ENCODE measurements at regions not wholly inside any gene's neighbourhood (a gene's known extent, or its start where the extent isn't known, plus 50 kb on each side); places are given as distances from the start of the nearest gene placed in this dataset.

DNA sequence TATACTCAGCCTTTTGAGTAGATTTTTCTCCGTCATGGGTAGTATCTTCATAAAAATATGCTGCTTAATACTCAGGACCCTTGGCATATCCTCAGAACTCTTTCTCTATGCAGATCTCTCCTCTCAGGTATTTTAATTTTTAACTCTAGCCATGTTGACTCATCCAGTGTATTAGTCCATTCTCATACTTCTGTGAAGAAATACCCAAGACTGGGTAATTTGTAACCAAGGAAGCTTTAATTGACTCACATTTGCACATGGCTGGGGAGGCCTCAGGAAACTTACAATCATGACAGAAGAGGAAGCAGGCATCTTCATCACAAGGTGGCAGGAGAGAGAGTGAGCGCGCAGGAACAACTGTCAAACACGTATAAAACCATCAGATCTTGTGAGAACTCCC is 129.3 kb upstream of the CD96 start:
- no peak for TF ChIP-seq EP300 (IDR thresholded peaks at IDR 0.05; ENCODE audit: low read depth)
- no peak for TF ChIP-seq POLR2A (IDR thresholded peaks at IDR 0.05)
- TF ChIP-seq, protein P1, sequence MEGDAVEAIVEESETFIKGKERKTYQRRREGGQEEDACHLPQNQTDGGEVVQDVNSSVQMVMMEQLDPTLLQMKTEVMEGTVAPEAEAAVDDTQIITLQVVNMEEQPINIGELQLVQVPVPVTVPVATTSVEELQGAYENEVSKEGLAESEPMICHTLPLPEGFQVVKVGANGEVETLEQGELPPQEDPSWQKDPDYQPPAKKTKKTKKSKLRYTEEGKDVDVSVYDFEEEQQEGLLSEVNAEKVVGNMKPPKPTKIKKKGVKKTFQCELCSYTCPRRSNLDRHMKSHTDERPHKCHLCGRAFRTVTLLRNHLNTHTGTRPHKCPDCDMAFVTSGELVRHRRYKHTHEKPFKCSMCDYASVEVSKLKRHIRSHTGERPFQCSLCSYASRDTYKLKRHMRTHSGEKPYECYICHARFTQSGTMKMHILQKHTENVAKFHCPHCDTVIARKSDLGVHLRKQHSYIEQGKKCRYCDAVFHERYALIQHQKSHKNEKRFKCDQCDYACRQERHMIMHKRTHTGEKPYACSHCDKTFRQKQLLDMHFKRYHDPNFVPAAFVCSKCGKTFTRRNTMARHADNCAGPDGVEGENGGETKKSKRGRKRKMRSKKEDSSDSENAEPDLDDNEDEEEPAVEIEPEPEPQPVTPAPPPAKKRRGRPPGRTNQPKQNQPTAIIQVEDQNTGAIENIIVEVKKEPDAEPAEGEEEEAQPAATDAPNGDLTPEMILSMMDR (IDR thresholded peaks at IDR 0.05): no peak
- Histone ChIP-seq H3K9me3 (no peaks in the 10 kb centered on the region), H3K27ac (no peak overlapping the region), H3K27me3 (no peaks in the 10 kb centered on the region), H3K4me1 (no peaks in the 10 kb centered on the region), H3K4me3 (no peak overlapping the region), H3K36me3 (no peaks in the 10 kb centered on the region)
- in situ Hi-C loops (cut with MboI; ENCODE audit: low pct_ligation_motif_present in 1 of 4, low pct_unique_long_range_greater_than_20kb in 1 of 4, low sequenced_read_pairs in 3 of 4) (no loop called here), intact Hi-C loops (cut with DNase I; ENCODE audit: low total_unique reads) (no loop called here)
- WGBS, 2 donors (ENCODE audit: low coverage in 1 of 2): 73 to 91% methylated on average over 1 to 4 of the region's 4 CpGs
- no peak for DNase-seq

DNA sequence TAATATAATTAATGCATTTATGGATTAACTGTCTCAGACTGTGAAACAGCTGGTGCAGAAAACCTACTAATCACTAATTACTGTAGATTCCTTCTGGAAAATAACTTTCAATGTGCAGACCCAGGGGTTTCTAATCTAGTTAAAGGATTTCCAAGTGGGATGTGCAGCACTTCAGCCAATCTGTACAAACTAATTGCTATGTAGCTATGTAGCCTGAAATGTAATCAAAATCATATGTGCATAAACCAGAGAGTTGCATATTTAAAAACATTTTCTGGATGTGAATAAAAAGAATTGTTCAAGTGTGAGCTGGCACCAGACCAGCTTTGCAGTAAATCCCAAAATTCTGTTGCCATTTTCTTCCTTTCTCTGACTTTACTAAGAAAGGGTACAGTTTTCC is 127.5 kb upstream of the CD96 start:
- no peak for DNase-seq
- no peaks in the 10 kb centered on the region for H3K4me1 ChIP-seq
- H3K27ac ChIP-seq: no peak overlapping the region
- no peaks in the 10 kb centered on the region for H3K36me3 ChIP-seq
- H3K4me3 ChIP-seq: no peak overlapping the region
- in situ Hi-C loops (cut with MboI; ENCODE audit: low pct_ligation_motif_present in 1 of 4, low pct_unique_long_range_greater_than_20kb in 1 of 4, low sequenced_read_pairs in 3 of 4): no loop called here
- TF ChIP-seq EP300 (IDR thresholded peaks at IDR 0.05; ENCODE audit: low read depth) (no peak), POLR2AphosphoS5 (IDR thresholded peaks at IDR 0.05) (no peak), POLR2A (IDR thresholded peaks at IDR 0.05) (no peak)
- TF ChIP-seq, protein P1 (IDR thresholded peaks at IDR 0.05): no peak
- H3K27me3 ChIP-seq: no peaks in the 10 kb centered on the region
- intact Hi-C loops (cut with DNase I; ENCODE audit: low total_unique reads): no loop called here
- no peaks in the 10 kb centered on the region for H3K9me3 ChIP-seq

DNA sequence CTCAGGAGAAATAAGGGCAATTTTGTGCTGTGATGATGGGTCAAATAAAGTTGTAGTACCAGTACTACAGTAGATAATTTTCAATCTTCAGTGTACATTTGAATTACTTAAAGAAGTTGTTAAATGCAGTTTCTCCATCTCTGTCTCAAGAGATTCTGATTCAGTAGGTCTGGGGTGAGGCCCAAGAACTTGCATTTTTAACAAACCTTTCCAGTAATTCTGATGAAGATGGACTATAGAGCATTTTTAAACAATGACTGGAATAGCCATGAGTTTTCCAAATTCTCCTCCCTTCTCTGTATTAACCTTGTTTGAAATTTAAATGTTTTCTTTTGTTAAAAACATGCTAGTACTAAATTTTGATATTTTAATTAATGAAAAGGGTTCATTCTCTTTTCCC is 127.0 kb upstream of the CD96 start:
- no peak for DNase-seq
- intact Hi-C loops (cut with DNase I; ENCODE audit: low total_unique reads): no loop called here

DNA sequence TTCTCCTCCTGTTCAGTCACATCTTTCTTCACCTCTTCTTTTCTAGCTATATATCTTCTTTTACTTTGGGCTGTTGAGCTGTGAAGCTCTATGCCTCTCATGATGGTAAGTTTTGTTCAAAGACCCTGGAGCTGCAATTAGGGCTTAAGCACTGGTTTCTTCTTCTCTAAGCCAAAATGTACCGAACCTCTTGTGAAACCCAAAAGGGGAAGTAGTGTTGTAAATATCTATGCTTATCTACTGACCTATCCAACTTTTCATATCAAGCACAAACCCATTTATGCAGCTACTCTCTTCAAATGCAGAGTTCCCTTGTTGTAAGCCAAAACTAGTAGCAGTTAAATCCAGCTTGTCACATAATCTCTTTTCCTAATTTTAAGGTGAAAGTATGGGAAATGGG is 123.6 kb upstream of the CD96 start:
- Histone ChIP-seq H3K9me3 (no peaks in the 10 kb centered on the region), H3K4me3 (no peak overlapping the region), H3K27ac (no peak overlapping the region), H3K36me3 (no peaks in the 10 kb centered on the region), H3K4me1 (no peaks in the 10 kb centered on the region), H3K27me3 (no peaks in the 10 kb centered on the region)
- no peak for DNase-seq
- TF ChIP-seq, protein P1 (IDR thresholded peaks at IDR 0.05): no peak
- no peak for TF ChIP-seq POLR2A (IDR thresholded peaks at IDR 0.05)
- intact Hi-C loops (cut with DNase I; ENCODE audit: low total_unique reads): no loop called here
- in situ Hi-C loops (cut with MboI; ENCODE audit: low pct_ligation_motif_present in 1 of 4, low pct_unique_long_range_greater_than_20kb in 1 of 4, low sequenced_read_pairs in 3 of 4): no loop called here
- WGBS, 2 donors (ENCODE audit: low coverage in 1 of 2): 50 to 52% methylated on average over 1 of the region's 1 CpG

More for the DNA sequence above, 127.0 kb upstream of the CD96 start:
- H3K27me3 ChIP-seq: no peaks in the 10 kb centered on the region
- in situ Hi-C loops (cut with MboI; ENCODE audit: low pct_ligation_motif_present in 1 of 4, low pct_unique_long_range_greater_than_20kb in 1 of 4, low sequenced_read_pairs in 3 of 4): no loop called here
- no peak overlapping the region for H3K4me3 ChIP-seq
- H3K36me3 ChIP-seq: no peaks in the 10 kb centered on the region
- H3K4me1 ChIP-seq: no peaks in the 10 kb centered on the region
- no peak overlapping the region for H3K27ac ChIP-seq
- TF ChIP-seq, protein P1 (IDR thresholded peaks at IDR 0.05): no peak
- TF ChIP-seq POLR2A (IDR thresholded peaks at IDR 0.05) (no peak), POLR2AphosphoS5 (IDR thresholded peaks at IDR 0.05) (no peak), EP300 (IDR thresholded peaks at IDR 0.05; ENCODE audit: low read depth) (no peak)
- H3K9me3 ChIP-seq: no peaks in the 10 kb centered on the region
